HFFc6 (cell line): ENCODE measurements at regions not wholly inside any gene's neighbourhood (a gene's known extent, or its start where the extent isn't known, plus 50 kb on each side); places are given as distances from the start of the nearest gene placed in this dataset.

Experiments used
- DNase-seq: peaks from one replicate; pipeline ENCODE4 v3.0.0-alpha.2; 2018
- H3K27ac Mint-ChIP-seq: 2 replicates; pipeline ENCODE4 v1.8.0; 2020; ENCODE audit warnings: mild to moderate bottlenecking, mixed read lengths
- H3K27me3 Mint-ChIP-seq: 2 replicates; pipeline ENCODE4 v1.8.0; 2021; ENCODE audit warnings: mild to moderate bottlenecking, moderate library complexity, mixed read lengths; ENCODE audit not compliant: insufficient read depth
- H3K36me3 Mint-ChIP-seq: 2 replicates; pipeline ENCODE4 v1.8.0; 2021; ENCODE audit warnings: low read depth, mixed read lengths
- H3K4me1 Mint-ChIP-seq: 2 replicates; pipeline ENCODE4 v1.8.0; 2020; ENCODE audit warnings: low read depth, mixed read lengths
- H3K4me3 Mint-ChIP-seq: 2 replicates; pipeline ENCODE4 v1.8.0; 2020; ENCODE audit warnings: mild to moderate bottlenecking, moderate library complexity, mixed read lengths
- H3K9me3 Mint-ChIP-seq: 2 replicates; pipeline ENCODE4 v1.8.0; 2020; ENCODE audit warnings: mild to moderate bottlenecking, mixed read lengths
- CTCF ChIP-seq: fragments of 200-600 bp; sonication (generic); IDR thresholded peaks from 2 replicates; pipeline ENCODE4 v1.5.0; 2021; ENCODE audit warnings: antibody characterized with exemption, mild to moderate bottlenecking

- H3K36me3 Mint-ChIP-seq: no peaks in the 10 kb centered on the region
- no peak for DNase-seq
- H3K27me3 Mint-ChIP-seq: peaks cover 15% of the 10 kb centered on the region
- peaks cover 11% of the 10 kb centered on the region for H3K4me1 Mint-ChIP-seq
- no peak overlapping the region for H3K4me3 Mint-ChIP-seq
- peaks cover 3% of the 10 kb centered on the region; the same call in 1 of the 2 replicates for H3K9me3 Mint-ChIP-seq
- no peak for TF ChIP-seq CTCF
- no peak overlapping the region for H3K27ac Mint-ChIP-seq
Measured at GRCh38 chr18:7329016-7329415, 98.1 kb downstream of the LRRC30 start.

GRCh38 chr18:7332452-7332851 lies 101.6 kb downstream of the LRRC30 start:
- no peak overlapping the region for H3K27ac Mint-ChIP-seq
- no peaks in the 10 kb centered on the region for H3K36me3 Mint-ChIP-seq
- no peak overlapping the region for H3K4me3 Mint-ChIP-seq
- H3K4me1 Mint-ChIP-seq: peaks cover 11% of the 10 kb centered on the region
- peaks cover 8% of the 10 kb centered on the region for H3K27me3 Mint-ChIP-seq
- TF ChIP-seq CTCF: no peak
- peaks cover 3% of the 10 kb centered on the region; the same call in 1 of the 2 replicates for H3K9me3 Mint-ChIP-seq
- DNase-seq: no peak

- no peak for TF ChIP-seq CTCF
- H3K4me3 Mint-ChIP-seq: no peak overlapping the region
- H3K27ac Mint-ChIP-seq: no peak overlapping the region
- H3K36me3 Mint-ChIP-seq: no peaks in the 10 kb centered on the region
- H3K27me3 Mint-ChIP-seq: peaks cover 7% of the 10 kb centered on the region
- peaks cover 3% of the 10 kb centered on the region; the same call in 1 of the 2 replicates for H3K9me3 Mint-ChIP-seq
- peaks cover 11% of the 10 kb centered on the region for H3K4me1 Mint-ChIP-seq
- no peak for DNase-seq
Measured at GRCh38 chr18:7333025-7333562, 102.2 kb downstream of the LRRC30 start.

DNA sequence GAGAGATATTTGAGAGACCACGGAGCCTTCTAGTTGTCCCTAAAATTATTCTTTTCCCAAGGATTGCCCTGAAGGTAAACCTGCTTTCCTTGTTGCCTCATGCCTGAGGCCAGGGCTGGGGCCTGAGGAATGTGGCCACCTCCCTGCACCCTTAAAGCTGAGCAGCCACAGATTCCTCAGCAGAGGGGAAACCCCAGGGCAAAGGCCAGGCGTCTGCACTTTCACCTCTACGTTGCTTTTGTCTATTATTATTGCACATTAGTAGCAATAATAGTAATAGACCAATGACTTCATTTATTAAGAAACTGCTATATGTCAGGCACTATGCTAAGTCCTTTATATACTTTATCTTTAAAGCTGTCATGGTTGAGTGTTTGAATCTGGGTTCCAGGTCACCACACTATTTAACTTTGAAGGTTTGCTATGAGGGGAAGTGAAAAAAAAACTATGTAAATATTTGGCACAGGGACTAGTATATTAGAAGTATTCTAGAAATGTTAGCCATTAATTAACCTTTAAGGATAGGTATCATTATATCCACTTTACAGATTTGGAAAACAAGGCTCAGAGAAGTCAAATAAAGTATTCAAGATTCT lies 104.2 kb downstream of the LRRC30 start:
- Mint-ChIP-seq H3K9me3 (peaks cover 3% of the 10 kb centered on the region; the same call in 1 of the 2 replicates), H3K27me3 (peaks cover 4% of the 10 kb centered on the region), H3K36me3 (no peaks in the 10 kb centered on the region), H3K4me3 (no peak overlapping the region), H3K4me1 (0 out of 2 replicates have a peak, but pooled peaks cover 5% of the 10 kb centered on the region), H3K27ac (no peak overlapping the region)
- no peak for DNase-seq
- no peak for TF ChIP-seq CTCF

GRCh38 chr18:7336623-7337022 lies 105.7 kb downstream of the LRRC30 start:
- Mint-ChIP-seq H3K9me3 (no peaks in the 10 kb centered on the region), H3K27ac (no peak overlapping the region), H3K4me3 (no peak overlapping the region), H3K4me1 (0 out of 2 replicates have a peak, but pooled peaks cover 5% of the 10 kb centered on the region), H3K36me3 (no peaks in the 10 kb centered on the region), H3K27me3 (peaks cover 4% of the 10 kb centered on the region)
- TF ChIP-seq CTCF: no peak
- no peak for DNase-seq
